ENCODE measurements at regions not wholly inside any gene's neighbourhood (a gene's known extent, or its start where the extent isn't known, plus 50 kb on each side); places are given as distances from the start of the nearest gene placed in this dataset.

DNA sequence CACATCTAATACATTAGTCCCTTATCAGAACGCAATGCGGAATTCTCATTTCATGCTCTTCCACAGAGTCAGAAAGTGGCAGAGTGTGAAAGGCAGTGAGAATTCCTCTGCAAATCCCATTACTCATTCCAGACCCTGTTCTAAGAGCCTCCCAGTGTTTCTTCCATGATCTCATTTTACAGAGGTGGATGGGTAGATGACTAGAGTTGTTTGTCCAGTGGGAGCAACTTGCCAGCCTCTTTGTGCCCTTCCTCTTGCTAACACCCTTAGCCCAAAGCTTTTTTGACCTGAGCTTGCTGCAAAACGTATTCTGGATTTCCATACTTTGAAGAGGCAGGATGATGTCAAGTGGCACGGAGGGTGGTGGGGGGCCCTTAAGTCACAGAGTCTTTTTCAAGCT lies 467.7 kb upstream of the RGPD4 start:
- H3K9ac ChIP-seq (ENCODE audit: low read depth, low read length) = no peak overlapping the region
- no peaks in the 10 kb centered on the region for H3K36me3 ChIP-seq (ENCODE audit: insufficient read depth, low read length)
- H3K4me3 ChIP-seq (ENCODE audit: low read length) = no peak overlapping the region
- no peaks in the 10 kb centered on the region for H3K9me3 ChIP-seq (replicated peaks; ENCODE audit: low read length)
- no peak overlapping the region for H3K4me2 ChIP-seq (ENCODE audit: low read length)
- no peaks in the 10 kb centered on the region for H3K27me3 ChIP-seq (ENCODE audit: control insufficient read depth, insufficient read depth, low read length)
- no peaks in the 10 kb centered on the region for H3K4me1 ChIP-seq (ENCODE audit: control insufficient read depth, insufficient read depth, low read length)

DNA sequence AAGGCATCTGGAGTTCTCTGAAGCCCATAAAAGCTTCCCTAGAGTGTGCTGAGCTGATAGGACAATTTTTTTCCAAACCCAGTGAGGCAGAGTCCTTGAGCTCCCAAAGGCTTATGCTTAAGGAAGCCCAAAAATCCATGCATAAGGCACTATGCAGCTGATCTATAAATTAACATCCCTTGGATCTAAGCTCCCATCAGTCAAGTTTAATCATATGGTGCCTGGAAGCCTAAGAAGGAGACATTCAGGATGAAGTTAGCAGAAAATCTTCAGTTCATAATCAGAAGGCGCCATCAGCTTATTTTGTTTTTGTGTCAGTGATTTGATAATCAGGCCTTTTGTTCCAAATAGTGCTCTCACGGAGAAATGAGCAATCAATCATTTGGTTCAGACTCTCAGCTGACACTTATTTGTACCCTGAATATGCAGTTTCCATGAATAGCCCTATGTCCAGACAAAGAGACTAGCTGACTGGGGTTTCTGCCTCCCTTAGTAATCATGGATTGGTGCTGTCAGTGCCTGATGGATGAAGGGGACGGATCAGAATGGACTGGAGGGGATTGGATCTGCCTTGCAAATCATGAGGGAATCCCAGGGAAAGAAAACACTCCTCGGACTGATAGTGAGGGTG lies 464.8 kb upstream of the RGPD4 start:
- H3K4me1 ChIP-seq (ENCODE audit: control insufficient read depth, insufficient read depth, low read length) = no peaks in the 10 kb centered on the region
- H3K4me2 ChIP-seq (ENCODE audit: low read length) = no peak overlapping the region
- H3K4me3 ChIP-seq (ENCODE audit: low read length) = no peak overlapping the region
- no peaks in the 10 kb centered on the region for H3K27me3 ChIP-seq (ENCODE audit: control insufficient read depth, insufficient read depth, low read length)
- H3K9ac ChIP-seq (ENCODE audit: low read depth, low read length) = no peak overlapping the region
- H3K36me3 ChIP-seq (ENCODE audit: insufficient read depth, low read length) = no peaks in the 10 kb centered on the region
- H3K9me3 ChIP-seq (replicated peaks; ENCODE audit: low read length) = no peaks in the 10 kb centered on the region

DNA sequence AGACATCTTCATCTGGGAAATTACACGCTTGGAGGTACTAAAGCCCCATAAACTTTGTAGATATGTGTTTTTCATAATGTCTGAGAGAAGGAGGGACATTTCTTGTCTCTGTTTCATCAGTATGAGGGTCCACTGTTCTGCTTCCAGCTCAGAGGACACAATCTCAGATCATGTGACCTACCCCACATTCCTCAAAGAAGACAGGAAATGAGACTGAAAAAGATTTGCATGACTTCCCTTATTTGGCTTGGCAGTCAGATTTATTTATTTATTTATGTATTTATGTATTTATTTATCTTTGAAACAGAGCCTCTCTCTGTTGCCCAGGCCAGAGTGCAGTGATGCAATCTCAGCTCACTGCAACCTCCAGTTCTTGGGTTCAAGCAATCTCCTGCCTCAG lies 463.7 kb upstream of the RGPD4 start:
- no peak overlapping the region for H3K4me2 ChIP-seq (ENCODE audit: low read length)
- no peaks in the 10 kb centered on the region for H3K36me3 ChIP-seq (ENCODE audit: insufficient read depth, low read length)
- H3K27me3 ChIP-seq (ENCODE audit: control insufficient read depth, insufficient read depth, low read length) = no peaks in the 10 kb centered on the region
- no peaks in the 10 kb centered on the region for H3K9me3 ChIP-seq (replicated peaks; ENCODE audit: low read length)
- no peak overlapping the region for H3K4me3 ChIP-seq (ENCODE audit: low read length)
- H3K4me1 ChIP-seq (ENCODE audit: control insufficient read depth, insufficient read depth, low read length) = no peaks in the 10 kb centered on the region
- H3K9ac ChIP-seq (ENCODE audit: low read depth, low read length) = no peak overlapping the region

DNA sequence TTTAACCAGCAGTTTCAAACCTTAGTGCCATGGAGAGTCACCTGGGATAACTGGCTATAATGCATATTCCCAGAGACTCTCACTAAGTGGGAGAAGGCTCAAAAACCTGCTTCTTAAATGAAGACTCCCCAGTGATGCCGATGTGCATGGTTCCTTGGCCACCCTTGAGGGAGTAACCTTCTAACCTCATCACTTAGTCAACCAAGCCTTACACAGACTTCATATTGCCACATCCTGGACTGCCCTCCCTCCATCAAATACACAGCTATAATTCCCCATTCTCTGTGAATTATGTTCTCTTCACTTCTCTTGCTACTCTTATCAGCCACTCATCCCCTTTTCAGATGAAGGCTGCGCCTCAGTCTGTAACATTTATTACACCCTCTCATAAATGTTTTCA lies 462.9 kb upstream of the RGPD4 start:
- no peak overlapping the region for H3K4me2 ChIP-seq (ENCODE audit: low read length)
- no peak overlapping the region for H3K4me3 ChIP-seq (ENCODE audit: low read length)
- no peaks in the 10 kb centered on the region for H3K27me3 ChIP-seq (ENCODE audit: control insufficient read depth, insufficient read depth, low read length)
- no peak overlapping the region for H3K9ac ChIP-seq (ENCODE audit: low read depth, low read length)
- H3K36me3 ChIP-seq (ENCODE audit: insufficient read depth, low read length) = no peaks in the 10 kb centered on the region
- no peaks in the 10 kb centered on the region for H3K9me3 ChIP-seq (replicated peaks; ENCODE audit: low read length)
- H3K4me1 ChIP-seq (ENCODE audit: control insufficient read depth, insufficient read depth, low read length) = no peaks in the 10 kb centered on the region

DNA sequence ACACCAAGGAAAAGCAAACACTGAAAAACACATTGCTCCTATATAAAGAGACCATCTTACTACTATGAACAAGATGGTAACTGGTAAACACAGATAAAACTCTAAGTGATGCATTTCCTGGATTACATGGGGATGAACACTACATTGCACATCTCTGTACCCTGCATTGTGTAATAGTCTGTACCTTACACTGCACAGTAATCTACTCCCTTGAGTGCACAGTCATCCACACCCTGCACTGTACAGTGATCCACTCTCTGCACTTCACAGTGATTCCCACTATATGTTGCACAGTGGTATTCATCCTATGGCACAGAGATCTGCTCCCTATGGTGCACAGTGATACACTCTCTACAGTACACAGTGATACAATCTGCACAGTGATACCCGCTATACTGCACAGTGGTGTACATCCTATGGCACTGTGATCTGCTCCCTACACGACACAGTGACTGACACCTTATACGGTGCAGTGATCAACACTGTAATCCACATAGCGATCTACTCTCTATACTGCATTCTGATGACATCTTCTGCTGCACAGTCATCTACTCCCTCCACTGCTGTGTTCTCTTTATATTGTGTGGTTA lies 462.2 kb upstream of the RGPD4 start:
- Histone ChIP-seq H3K4me1 (ENCODE audit: control insufficient read depth, insufficient read depth, low read length) (no peaks in the 10 kb centered on the region), H3K4me2 (ENCODE audit: low read length) (no peak overlapping the region), H3K9ac (ENCODE audit: low read depth, low read length) (no peak overlapping the region), H3K36me3 (ENCODE audit: insufficient read depth, low read length) (no peaks in the 10 kb centered on the region), H3K9me3 (replicated peaks; ENCODE audit: low read length) (no peaks in the 10 kb centered on the region), H3K27me3 (ENCODE audit: control insufficient read depth, insufficient read depth, low read length) (no peaks in the 10 kb centered on the region), H3K4me3 (ENCODE audit: low read length) (no peak overlapping the region)

DNA sequence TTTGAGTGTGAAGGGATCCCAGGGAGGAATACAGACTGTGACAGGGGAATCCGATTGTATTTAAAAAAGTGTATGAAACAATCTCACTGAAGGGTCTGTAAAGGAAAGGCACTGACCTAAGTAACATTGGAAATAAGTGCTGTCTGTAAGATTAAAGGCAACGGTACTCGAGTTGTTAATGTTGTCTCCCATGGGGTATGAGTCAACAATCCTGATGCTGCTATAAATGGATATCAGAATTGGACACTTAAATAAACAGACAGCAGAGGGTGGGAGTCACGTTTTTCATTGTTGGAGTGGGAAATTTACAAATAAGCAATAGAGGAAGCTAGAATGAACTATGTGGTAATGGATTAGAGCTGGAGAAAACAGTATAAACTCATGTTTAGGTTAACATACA lies 452.4 kb upstream of the RGPD4 start:
- Histone ChIP-seq H3K27me3 (ENCODE audit: control insufficient read depth, insufficient read depth, low read length) (no peaks in the 10 kb centered on the region), H3K36me3 (ENCODE audit: insufficient read depth, low read length) (no peaks in the 10 kb centered on the region), H3K9ac (ENCODE audit: low read depth, low read length) (no peak overlapping the region), H3K4me2 (ENCODE audit: low read length) (no peak overlapping the region), H3K4me1 (ENCODE audit: control insufficient read depth, insufficient read depth, low read length) (no peaks in the 10 kb centered on the region), H3K4me3 (ENCODE audit: low read length) (no peak overlapping the region), H3K9me3 (replicated peaks; ENCODE audit: low read length) (no peaks in the 10 kb centered on the region)

DNA sequence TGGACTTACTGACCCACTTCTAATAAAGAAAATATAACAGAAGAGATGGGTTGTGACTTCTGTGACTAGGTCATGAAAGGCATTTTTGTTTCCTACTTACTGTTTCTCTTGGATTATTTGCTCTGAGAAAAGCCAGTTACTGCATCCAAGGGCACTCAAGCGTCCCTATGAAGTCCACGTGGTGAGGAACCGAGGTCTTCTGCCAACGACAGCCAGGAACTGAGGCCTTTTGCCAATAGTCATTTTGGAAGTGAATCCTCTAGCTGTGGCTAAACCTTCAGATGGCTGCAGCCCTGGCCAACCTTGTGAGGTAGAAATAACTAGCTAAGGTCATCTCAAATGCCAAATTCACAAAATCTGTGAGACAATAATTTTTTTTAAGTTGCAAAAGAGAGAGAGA lies 449.8 kb upstream of the RGPD4 start:
- H3K4me1 ChIP-seq (ENCODE audit: control insufficient read depth, insufficient read depth, low read length) = no peaks in the 10 kb centered on the region
- no peaks in the 10 kb centered on the region for H3K27me3 ChIP-seq (ENCODE audit: control insufficient read depth, insufficient read depth, low read length)
- H3K4me2 ChIP-seq (ENCODE audit: low read length) = no peak overlapping the region
- no peaks in the 10 kb centered on the region for H3K36me3 ChIP-seq (ENCODE audit: insufficient read depth, low read length)
- H3K4me3 ChIP-seq (ENCODE audit: low read length) = no peak overlapping the region
- H3K9ac ChIP-seq (ENCODE audit: low read depth, low read length) = no peak overlapping the region
- no peaks in the 10 kb centered on the region for H3K9me3 ChIP-seq (replicated peaks; ENCODE audit: low read length)

DNA sequence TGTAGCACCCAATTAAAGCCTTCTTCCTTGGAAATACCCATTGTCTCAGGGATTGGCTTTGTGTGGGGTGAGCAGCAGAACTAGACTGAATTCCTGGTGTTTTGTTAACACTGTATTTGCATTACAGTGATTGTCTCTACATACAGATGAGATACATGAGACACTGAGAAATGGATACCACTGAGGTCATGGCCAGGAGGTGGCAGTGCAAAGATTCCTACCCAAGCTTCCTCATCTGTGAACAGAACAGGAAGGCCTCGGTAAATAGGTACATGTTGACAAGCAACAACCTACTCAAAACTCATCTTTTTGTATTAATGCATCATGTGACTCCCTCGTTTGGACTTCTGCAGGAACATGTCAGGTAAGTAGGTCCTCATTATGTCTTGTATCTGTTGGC lies 445.8 kb upstream of the RGPD4 start:
- no peaks in the 10 kb centered on the region for H3K27me3 ChIP-seq (ENCODE audit: control insufficient read depth, insufficient read depth, low read length)
- H3K36me3 ChIP-seq (ENCODE audit: insufficient read depth, low read length) = no peaks in the 10 kb centered on the region
- no peaks in the 10 kb centered on the region for H3K4me1 ChIP-seq (ENCODE audit: control insufficient read depth, insufficient read depth, low read length)
- H3K4me3 ChIP-seq (ENCODE audit: low read length) = no peak overlapping the region
- H3K4me2 ChIP-seq (ENCODE audit: low read length) = no peak overlapping the region
- no peaks in the 10 kb centered on the region for H3K9me3 ChIP-seq (replicated peaks; ENCODE audit: low read length)
- no peak overlapping the region for H3K9ac ChIP-seq (ENCODE audit: low read depth, low read length)

DNA sequence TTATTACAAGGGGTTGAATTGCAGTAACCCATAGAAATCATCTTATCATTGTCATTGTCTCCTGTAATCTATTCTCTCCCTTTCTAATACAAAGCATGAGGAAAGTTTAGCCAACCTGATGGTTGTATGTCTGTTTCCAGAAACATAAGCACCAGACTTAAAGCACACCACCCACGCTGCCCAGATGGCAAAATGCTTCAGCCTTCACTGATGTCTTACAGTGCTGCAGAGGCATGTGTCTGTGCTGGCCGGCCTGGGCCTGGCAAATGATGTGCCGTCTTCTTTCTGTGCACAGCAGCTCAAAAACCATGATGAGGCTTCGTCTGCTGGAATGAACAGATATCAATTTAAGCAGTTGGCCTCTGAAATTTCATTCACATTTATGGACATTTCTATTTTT lies 443.0 kb upstream of the RGPD4 start:
- Histone ChIP-seq H3K4me2 (ENCODE audit: low read length) (no peak overlapping the region), H3K4me1 (ENCODE audit: control insufficient read depth, insufficient read depth, low read length) (no peaks in the 10 kb centered on the region), H3K9ac (ENCODE audit: low read depth, low read length) (no peak overlapping the region), H3K36me3 (ENCODE audit: insufficient read depth, low read length) (no peaks in the 10 kb centered on the region), H3K27me3 (ENCODE audit: control insufficient read depth, insufficient read depth, low read length) (no peaks in the 10 kb centered on the region), H3K4me3 (ENCODE audit: low read length) (no peak overlapping the region), H3K9me3 (replicated peaks; ENCODE audit: low read length) (no peaks in the 10 kb centered on the region)

DNA sequence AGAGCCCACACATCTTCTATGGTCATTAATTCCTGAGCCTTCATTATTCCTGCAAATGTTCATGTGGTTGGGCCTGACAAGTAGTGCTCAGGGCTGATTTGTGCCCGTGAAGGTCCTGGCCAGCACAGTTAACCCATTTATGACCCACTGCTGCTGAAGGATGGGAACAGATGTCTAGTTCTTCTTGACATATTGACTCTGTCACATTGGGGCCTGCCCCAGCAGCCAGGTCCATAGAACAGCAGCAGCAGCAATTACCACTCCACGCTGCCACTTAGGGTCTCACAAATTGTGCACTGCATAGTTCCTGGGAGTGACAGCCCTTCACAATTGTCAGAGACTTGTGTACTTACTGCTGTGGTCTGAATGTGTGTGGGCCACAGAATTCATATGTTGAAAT lies 442.3 kb upstream of the RGPD4 start:
- no peaks in the 10 kb centered on the region for H3K36me3 ChIP-seq (ENCODE audit: insufficient read depth, low read length)
- no peak overlapping the region for H3K4me2 ChIP-seq (ENCODE audit: low read length)
- no peaks in the 10 kb centered on the region for H3K4me1 ChIP-seq (ENCODE audit: control insufficient read depth, insufficient read depth, low read length)
- H3K27me3 ChIP-seq (ENCODE audit: control insufficient read depth, insufficient read depth, low read length) = no peaks in the 10 kb centered on the region
- H3K4me3 ChIP-seq (ENCODE audit: low read length) = no peak overlapping the region
- no peak overlapping the region for H3K9ac ChIP-seq (ENCODE audit: low read depth, low read length)
- no peaks in the 10 kb centered on the region for H3K9me3 ChIP-seq (replicated peaks; ENCODE audit: low read length)

DNA sequence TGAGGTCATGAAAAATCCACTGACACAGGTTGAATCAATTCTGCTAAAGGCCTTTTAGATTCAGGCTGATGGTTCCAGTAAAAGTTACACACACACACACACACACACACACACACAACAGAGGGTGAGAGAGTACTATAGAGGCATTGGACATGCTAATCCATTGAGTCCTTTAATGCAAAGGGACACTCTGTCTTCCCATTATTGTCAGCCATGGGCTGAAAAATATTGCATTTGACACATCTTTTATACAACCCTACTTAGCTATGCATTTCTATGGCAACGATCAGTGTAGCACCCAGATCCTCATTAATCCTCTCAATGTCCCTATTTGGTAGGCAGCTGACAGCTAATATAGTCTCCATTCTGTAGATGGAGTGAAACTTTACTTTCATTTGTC lies 440.8 kb upstream of the RGPD4 start:
- H3K27me3 ChIP-seq (ENCODE audit: control insufficient read depth, insufficient read depth, low read length) = no peaks in the 10 kb centered on the region
- H3K4me1 ChIP-seq (ENCODE audit: control insufficient read depth, insufficient read depth, low read length) = no peaks in the 10 kb centered on the region
- no peak overlapping the region for H3K4me3 ChIP-seq (ENCODE audit: low read length)
- H3K36me3 ChIP-seq (ENCODE audit: insufficient read depth, low read length) = no peaks in the 10 kb centered on the region
- H3K4me2 ChIP-seq (ENCODE audit: low read length) = no peak overlapping the region
- H3K9me3 ChIP-seq (replicated peaks; ENCODE audit: low read length) = no peaks in the 10 kb centered on the region
- H3K9ac ChIP-seq (ENCODE audit: low read depth, low read length) = no peak overlapping the region

DNA sequence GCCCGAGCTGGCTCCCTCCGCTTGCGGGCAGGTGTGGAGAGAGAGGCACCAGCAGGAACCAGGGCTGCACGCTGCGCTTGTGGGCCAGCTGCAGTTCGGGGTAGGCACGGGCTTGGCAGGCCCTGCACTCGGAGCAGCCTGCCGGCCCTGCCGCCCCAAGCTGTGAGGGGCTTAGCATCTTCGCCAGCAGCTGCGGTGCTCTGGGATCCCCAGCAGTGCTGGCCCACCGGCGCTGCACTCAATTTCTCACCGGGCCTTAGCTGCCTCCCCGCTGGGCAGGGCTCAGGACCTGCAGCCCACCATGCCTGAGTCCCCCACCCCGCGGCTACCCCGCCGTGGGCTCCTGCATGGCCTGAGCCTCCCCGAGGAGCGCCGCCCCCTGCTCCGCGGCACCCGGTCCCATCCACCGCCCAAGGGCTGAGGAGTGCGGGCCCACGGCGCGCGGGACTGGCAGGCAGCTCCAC lies 434.4 kb upstream of the RGPD4 start:
- Histone ChIP-seq H3K4me2 (ENCODE audit: low read length) (no peak overlapping the region), H3K36me3 (ENCODE audit: insufficient read depth, low read length) (no peaks in the 10 kb centered on the region), H3K9ac (ENCODE audit: low read depth, low read length) (no peak overlapping the region), H3K27me3 (ENCODE audit: control insufficient read depth, insufficient read depth, low read length) (no peaks in the 10 kb centered on the region), H3K4me1 (ENCODE audit: control insufficient read depth, insufficient read depth, low read length) (no peaks in the 10 kb centered on the region), H3K4me3 (ENCODE audit: low read length) (no peak overlapping the region), H3K9me3 (replicated peaks; ENCODE audit: low read length) (no peaks in the 10 kb centered on the region)

Data from skeletal muscle satellite cell (primary cell).